Common myeloid progenitor, CD34-positive (primary cell): ENCODE measurements at regions not wholly inside any gene's neighbourhood (a gene's known extent, or its start where the extent isn't known, plus 50 kb on each side); places are given as distances from the start of the nearest gene placed in this dataset.

Experiments used
- CTCF ChIA-PET: fragments of 350-600 bp; sonication (Branson Sonifier 250); formaldehyde crosslinking; loops from one replicate; lab custom pipeline; 2021; ENCODE audit warnings: antibody characterized with exemption; lab: Charles Lee
- POLR2A ChIA-PET: fragments of 350-600 bp; sonication (Branson Sonifier 250); formaldehyde crosslinking; loops from one replicate; lab custom pipeline; 2021; ENCODE audit warnings: antibody characterized with exemption; lab: Charles Lee
- DNase-seq, 3 donors: peaks; one replicate each; pipeline versions ENCODE4 v3.0.0 to v3.0.0-alpha.2; 2013
- H3K27ac ChIP-seq, 2 experiments: 1 replicate in 1 of 2; 2 replicates in 1 of 2; pipeline ENCODE4 v1.7.0; 2013; ENCODE audit warnings: inconsistent platforms in 2 of 2, low read length in 2 of 2, mild to moderate bottlenecking in 2 of 2, low read depth in 1 of 2, moderate library complexity in 1 of 2; ENCODE audit not compliant: severe bottlenecking in 2 of 2, insufficient read depth in 1 of 2, poor library complexity in 1 of 2
- H3K27me3 ChIP-seq, 5 experiments: replicated peaks in 2 of 5; 1 replicate in 3 of 5; 2 replicates in 2 of 5; pipeline versions ENCODE4 v1.6.1 to v1.7.0; 2013; ENCODE audit warnings: low read length in 4 of 5, mild to moderate bottlenecking in 2 of 5, moderate library complexity in 2 of 5, inconsistent platforms in 1 of 5; ENCODE audit not compliant: insufficient read depth in 5 of 5, control insufficient read depth in 4 of 5
- H3K36me3 ChIP-seq, 4 experiments: 1 replicate in 2 of 4; 2 replicates in 2 of 4; pipeline versions ENCODE4 v1.6.1 to v1.7.0; 2013; ENCODE audit warnings: low read length in 3 of 4, control low read depth in 1 of 4, mild to moderate bottlenecking in 1 of 4; ENCODE audit not compliant: control insufficient read depth in 4 of 4, insufficient read depth in 4 of 4
- H3K4me1 ChIP-seq, 4 experiments: 1 replicate in 3 of 4; 2 replicates in 1 of 4; pipeline versions ENCODE4 v1.6.1 to v1.7.1; 2013; ENCODE audit warnings: low read length in 3 of 4, mild to moderate bottlenecking in 3 of 4, control low read depth in 1 of 4, inconsistent platforms in 1 of 4, moderate library complexity in 1 of 4; ENCODE audit not compliant: control insufficient read depth in 4 of 4, insufficient read depth in 4 of 4; ENCODE audit errors: control extremely low read depth in 1 of 4
- H3K4me3 ChIP-seq, 7 experiments: 1 replicate in 4 of 7; 2 replicates in 3 of 7; pipeline versions ENCODE4 v1.5.1 to v1.7.0; 2013; ENCODE audit warnings: mild to moderate bottlenecking in 7 of 7, low read length in 6 of 7, moderate library complexity in 6 of 7, inconsistent platforms in 2 of 7, low read depth in 2 of 7, control low read depth in 1 of 7; ENCODE audit not compliant: insufficient read depth in 4 of 7, control insufficient read depth in 1 of 7; ENCODE audit errors: extremely low read depth in 1 of 7
- H3K9me3 ChIP-seq, 5 experiments: 1 replicate in 4 of 5; 2 replicates in 1 of 5; pipeline versions ENCODE4 v1.6.1 to v1.7.1; 2013; ENCODE audit warnings: low read length in 4 of 5, mild to moderate bottlenecking in 2 of 5, inconsistent platforms in 1 of 5, low read depth in 1 of 5, moderate library complexity in 1 of 5; ENCODE audit not compliant: control insufficient read depth in 4 of 5, insufficient read depth in 2 of 5; ENCODE audit errors: control extremely low read depth in 1 of 5
- WGBS: methylation state at CpG from one replicate; pipeline ENCODE4 v1.1.5; 2013; ENCODE audit not compliant: insufficient coverage; 5-methylcytosine and 5-hydroxymethylcytosine counted together

GRCh38 chr6:80607811-80608391, 501.4 kb downstream of the BCKDHB start:
- Histone ChIP-seq H3K36me3 (no peaks in the 10 kb centered on the region), H3K4me1 (no peaks in the 10 kb centered on the region), H3K27ac (no peak overlapping the region), H3K27me3 (no peaks in the 10 kb centered on the region), H3K9me3 (no peaks in the 10 kb centered on the region), H3K4me3 (no peak overlapping the region)
- ChIA-PET CTCF (no interaction called here), POLR2A (no interaction called here)
- DNase-seq = no peak
- WGBS = 100% methylated on average over 4 of the region's 4 CpGs

GRCh38 chr6:80605165-80605989, 498.9 kb downstream of the BCKDHB start:
- no peaks in the 10 kb centered on the region for H3K27me3 ChIP-seq
- peak; percentile 5 to 42 (median 31) for DNase-seq
- H3K4me1 ChIP-seq = no peaks in the 10 kb centered on the region
- ChIA-PET POLR2A (no interaction called here), CTCF (interaction anchor here (1.3 kb wide), 1 partner anchor 1435 kb away, joined by 4 read pairs; no protein-coding TSS in a partner anchor)
- H3K27ac ChIP-seq = no peak overlapping the region
- H3K36me3 ChIP-seq = no peaks in the 10 kb centered on the region
- WGBS = no CpG with 5 or more reads among the region's 4 CpGs
- H3K9me3 ChIP-seq = no peaks in the 10 kb centered on the region
- no peak overlapping the region for H3K4me3 ChIP-seq

- DNase-seq = no peak
- Histone ChIP-seq H3K27me3 (no peaks in the 10 kb centered on the region), H3K4me3 (no peak overlapping the region), H3K36me3 (no peaks in the 10 kb centered on the region), H3K27ac (no peak overlapping the region), H3K9me3 (no peaks in the 10 kb centered on the region), H3K4me1 (no peaks in the 10 kb centered on the region)
- POLR2A ChIA-PET = no interaction called here
- CTCF ChIA-PET = interaction anchor here (1.1 kb wide), 1 partner anchor 33 kb away, joined by 3 read pairs; no protein-coding TSS in a partner anchor
Measured at GRCh38 chr6:80603679-80604078, 497.2 kb downstream of the BCKDHB start.

- no peaks in the 10 kb centered on the region for H3K4me1 ChIP-seq
- H3K9me3 ChIP-seq = no peaks in the 10 kb centered on the region
- WGBS = 100% methylated on average over 1 of the region's 4 CpGs
- no peak overlapping the region for H3K4me3 ChIP-seq
- no peaks in the 10 kb centered on the region for H3K36me3 ChIP-seq
- ChIA-PET POLR2A (no interaction called here), CTCF (no interaction called here)
- DNase-seq = no peak
- no peak overlapping the region for H3K27ac ChIP-seq
- H3K27me3 ChIP-seq = no peaks in the 10 kb centered on the region
Measured at GRCh38 chr6:80594461-80594860, 488.0 kb downstream of the BCKDHB start.

- WGBS = 91% methylated on average over 1 of the region's 2 CpGs
- no peaks in the 10 kb centered on the region for H3K4me1 ChIP-seq
- no peaks in the 10 kb centered on the region for H3K9me3 ChIP-seq
- no peak overlapping the region for H3K4me3 ChIP-seq
- no peak overlapping the region for H3K27ac ChIP-seq
- DNase-seq = no peak
- H3K36me3 ChIP-seq = no peaks in the 10 kb centered on the region
- POLR2A ChIA-PET = no interaction called here
- H3K27me3 ChIP-seq = no peaks in the 10 kb centered on the region
- CTCF ChIA-PET = no interaction called here
Measured at GRCh38 chr6:80592436-80592835, 486.0 kb downstream of the BCKDHB start.

GRCh38 chr6:80586242-80586641, 479.8 kb downstream of the BCKDHB start:
- ChIA-PET CTCF (no interaction called here), POLR2A (no interaction called here)
- Histone ChIP-seq H3K36me3 (no peaks in the 10 kb centered on the region), H3K27me3 (no peaks in the 10 kb centered on the region), H3K9me3 (peaks cover 0 to 4% (median 0%) of the 10 kb centered on the region in 5 experiments), H3K27ac (no peak overlapping the region), H3K4me3 (no peak overlapping the region), H3K4me1 (no peaks in the 10 kb centered on the region)
- no peak for DNase-seq

GRCh38 chr6:80579391-80580023, 473.0 kb downstream of the BCKDHB start:
- POLR2A ChIA-PET = no interaction called here
- H3K27ac ChIP-seq = no peak overlapping the region
- WGBS = 90% methylated on average over 2 of the region's 2 CpGs
- H3K4me1 ChIP-seq = no peaks in the 10 kb centered on the region
- CTCF ChIA-PET = no interaction called here
- H3K9me3 ChIP-seq = no peaks in the 10 kb centered on the region
- no peaks in the 10 kb centered on the region for H3K36me3 ChIP-seq
- DNase-seq = no peak
- H3K27me3 ChIP-seq = no peaks in the 10 kb centered on the region
- H3K4me3 ChIP-seq = no peak overlapping the region
